LNCAP (cell line): ENCODE measurements at regions not wholly inside any gene's neighbourhood (a gene's known extent, or its start where the extent isn't known, plus 50 kb on each side); places are given as distances from the start of the nearest gene placed in this dataset.

Source experiments
- TF ChIP-seq, protein P1 (sequence below): fragments of 450-650 bp; IDR thresholded peaks from 2 replicates; pipeline ENCODE4 v1.5.1; 2017; ENCODE audit warnings: mild to moderate bottlenecking

DNA sequence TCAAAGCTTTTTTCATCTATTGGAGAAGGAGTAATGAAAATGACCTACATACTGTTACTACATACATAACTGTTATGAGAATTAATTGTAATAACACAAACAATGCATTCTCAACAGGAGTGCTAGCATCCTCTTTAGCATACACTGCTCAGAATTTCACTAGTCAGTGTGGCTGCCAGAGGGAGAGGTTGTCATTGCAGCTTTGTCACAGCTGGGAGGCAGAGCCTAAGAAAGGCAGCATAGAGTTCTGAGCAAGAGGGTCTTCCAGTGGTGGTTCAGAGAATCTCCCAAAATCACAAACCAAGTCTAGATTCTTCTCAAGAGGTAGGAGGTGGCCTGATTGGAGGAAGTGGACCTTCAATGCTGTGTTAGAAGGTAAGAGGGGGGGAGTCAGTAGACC is 286.7 kb upstream of the CYRIA start:
- TF ChIP-seq, protein P1, sequence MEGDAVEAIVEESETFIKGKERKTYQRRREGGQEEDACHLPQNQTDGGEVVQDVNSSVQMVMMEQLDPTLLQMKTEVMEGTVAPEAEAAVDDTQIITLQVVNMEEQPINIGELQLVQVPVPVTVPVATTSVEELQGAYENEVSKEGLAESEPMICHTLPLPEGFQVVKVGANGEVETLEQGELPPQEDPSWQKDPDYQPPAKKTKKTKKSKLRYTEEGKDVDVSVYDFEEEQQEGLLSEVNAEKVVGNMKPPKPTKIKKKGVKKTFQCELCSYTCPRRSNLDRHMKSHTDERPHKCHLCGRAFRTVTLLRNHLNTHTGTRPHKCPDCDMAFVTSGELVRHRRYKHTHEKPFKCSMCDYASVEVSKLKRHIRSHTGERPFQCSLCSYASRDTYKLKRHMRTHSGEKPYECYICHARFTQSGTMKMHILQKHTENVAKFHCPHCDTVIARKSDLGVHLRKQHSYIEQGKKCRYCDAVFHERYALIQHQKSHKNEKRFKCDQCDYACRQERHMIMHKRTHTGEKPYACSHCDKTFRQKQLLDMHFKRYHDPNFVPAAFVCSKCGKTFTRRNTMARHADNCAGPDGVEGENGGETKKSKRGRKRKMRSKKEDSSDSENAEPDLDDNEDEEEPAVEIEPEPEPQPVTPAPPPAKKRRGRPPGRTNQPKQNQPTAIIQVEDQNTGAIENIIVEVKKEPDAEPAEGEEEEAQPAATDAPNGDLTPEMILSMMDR: no peak

DNA sequence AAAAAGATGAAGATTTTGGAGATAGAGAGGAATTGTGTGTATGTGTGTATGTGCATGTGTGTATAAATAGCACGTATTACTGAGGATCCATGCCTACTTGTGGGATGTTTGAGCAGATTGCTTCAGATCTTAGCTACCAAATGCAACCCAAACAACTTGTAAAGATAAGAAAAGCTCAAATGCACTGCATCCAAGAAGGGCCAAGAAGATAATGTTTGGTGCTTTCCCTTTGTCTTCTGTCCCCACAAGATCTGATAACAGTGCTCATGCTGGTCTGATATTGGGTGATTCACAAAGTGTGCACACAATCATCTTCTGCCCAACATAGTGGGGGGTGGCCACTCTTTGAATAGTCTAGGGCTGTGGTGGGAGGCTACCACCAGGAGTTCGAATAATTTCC is 284.8 kb upstream of the CYRIA start:
- TF ChIP-seq, protein P1: no peak

- TF ChIP-seq, protein P1: no peak
Observed at GRCh38 chr2:16948710-16949109, 283.1 kb upstream of the CYRIA start.

DNA sequence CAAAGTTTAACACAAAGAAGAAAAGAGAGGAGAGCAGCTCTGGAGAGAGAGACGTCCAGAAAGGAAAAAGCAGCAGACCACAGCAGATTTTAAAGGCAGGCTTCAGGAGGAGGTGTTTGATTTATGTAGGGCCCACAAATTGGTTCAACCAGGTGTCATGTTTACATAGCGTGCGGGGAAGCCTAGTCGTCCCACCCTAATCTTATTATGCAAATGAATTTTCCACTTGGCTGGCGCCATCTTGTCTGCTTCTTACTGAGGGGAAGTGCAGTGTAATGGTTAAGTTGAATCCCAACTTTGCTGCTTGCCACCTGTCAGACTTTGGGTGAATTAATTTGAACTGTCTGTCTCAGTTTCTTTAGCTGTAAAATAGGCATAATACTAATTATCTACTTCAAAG is 282.4 kb upstream of the CYRIA start:
- TF ChIP-seq, protein P1: no peak

- TF ChIP-seq, protein P1: no peak
Observed at GRCh38 chr2:16943279-16943958, 277.8 kb upstream of the CYRIA start.

GRCh38 chr2:16940214-16940613 is 274.6 kb upstream of the CYRIA start:
- TF ChIP-seq, protein P1: no peak

- TF ChIP-seq, protein P1: no peak
Observed at GRCh38 chr2:16939771-16940170, 274.1 kb upstream of the CYRIA start.

- TF ChIP-seq, protein P1: no peak
Observed at GRCh38 chr2:16933355-16933754, 267.7 kb upstream of the CYRIA start.
